ENCODE measurements at regions not wholly inside any gene's neighbourhood (a gene's known extent, or its start where the extent isn't known, plus 50 kb on each side); places are given as distances from the start of the nearest gene placed in this dataset.

DNA sequence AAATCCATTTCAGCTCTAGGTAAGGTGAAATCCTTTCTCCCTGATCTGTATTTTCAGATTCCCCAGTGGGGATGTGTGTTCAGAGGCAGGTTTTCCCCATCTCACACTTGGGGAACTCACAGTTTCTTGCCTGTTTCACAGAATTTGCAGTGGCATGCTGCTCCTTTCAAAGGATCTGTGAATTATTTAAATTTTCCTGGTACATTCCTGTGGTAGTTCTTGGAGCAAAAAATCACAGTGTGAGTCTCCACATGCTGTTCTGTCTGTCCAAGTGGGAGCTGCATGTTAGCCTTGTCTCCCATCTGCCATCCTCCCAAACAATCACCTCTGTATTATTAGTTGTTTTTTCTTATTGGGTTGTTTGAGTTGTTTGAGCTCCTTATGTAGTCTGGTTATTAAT, 372.9 kb downstream of the ARL6IP6 start:
- H2AFZ ChIP-seq = no peak overlapping the region
- H3K27ac ChIP-seq = no peak overlapping the region
- no peaks in the 10 kb centered on the region for H3K79me2 ChIP-seq (ENCODE audit: low read depth)
- H3K9me2 ChIP-seq (ENCODE audit: insufficient read depth) = no peaks in the 10 kb centered on the region
- ChIA-PET CTCF (no interaction called here), POLR2A (ENCODE audit: unreplicated experiment) (no interaction called here)
- no peaks in the 10 kb centered on the region for H3K36me3 ChIP-seq (ENCODE audit: low read depth)
- no peaks in the 10 kb centered on the region for H3F3A ChIP-seq (ENCODE audit: insufficient read depth, low read depth)
- intact Hi-C loops (cut with micrococcal nuclease; ENCODE audit: unreplicated experiment) = no loop called here
- no peak for TF ChIP-seq EZH2 (IDR thresholded peaks at IDR 0.05; ENCODE audit: low read depth)
- TF ChIP-seq, protein P1, sequence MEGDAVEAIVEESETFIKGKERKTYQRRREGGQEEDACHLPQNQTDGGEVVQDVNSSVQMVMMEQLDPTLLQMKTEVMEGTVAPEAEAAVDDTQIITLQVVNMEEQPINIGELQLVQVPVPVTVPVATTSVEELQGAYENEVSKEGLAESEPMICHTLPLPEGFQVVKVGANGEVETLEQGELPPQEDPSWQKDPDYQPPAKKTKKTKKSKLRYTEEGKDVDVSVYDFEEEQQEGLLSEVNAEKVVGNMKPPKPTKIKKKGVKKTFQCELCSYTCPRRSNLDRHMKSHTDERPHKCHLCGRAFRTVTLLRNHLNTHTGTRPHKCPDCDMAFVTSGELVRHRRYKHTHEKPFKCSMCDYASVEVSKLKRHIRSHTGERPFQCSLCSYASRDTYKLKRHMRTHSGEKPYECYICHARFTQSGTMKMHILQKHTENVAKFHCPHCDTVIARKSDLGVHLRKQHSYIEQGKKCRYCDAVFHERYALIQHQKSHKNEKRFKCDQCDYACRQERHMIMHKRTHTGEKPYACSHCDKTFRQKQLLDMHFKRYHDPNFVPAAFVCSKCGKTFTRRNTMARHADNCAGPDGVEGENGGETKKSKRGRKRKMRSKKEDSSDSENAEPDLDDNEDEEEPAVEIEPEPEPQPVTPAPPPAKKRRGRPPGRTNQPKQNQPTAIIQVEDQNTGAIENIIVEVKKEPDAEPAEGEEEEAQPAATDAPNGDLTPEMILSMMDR (conservative IDR thresholded peaks at IDR 0.05) = no peak
- H3K9me3 ChIP-seq (ENCODE audit: insufficient read depth, low read depth) = no peaks in the 10 kb centered on the region
- H3K4me1 ChIP-seq (replicated peaks; ENCODE audit: insufficient read depth) = no peaks in the 10 kb centered on the region
- H4K20me1 ChIP-seq (ENCODE audit: insufficient read depth) = no peaks in the 10 kb centered on the region
- H3K4me2 ChIP-seq = no peak overlapping the region
- H3K4me3 ChIP-seq = no peak overlapping the region
- no peak for DNase-seq
- H3K27me3 ChIP-seq (ENCODE audit: insufficient read depth, low read depth) = no peaks in the 10 kb centered on the region
- no TSS peak for BruUV-seq (replicated peaks)

DNA sequence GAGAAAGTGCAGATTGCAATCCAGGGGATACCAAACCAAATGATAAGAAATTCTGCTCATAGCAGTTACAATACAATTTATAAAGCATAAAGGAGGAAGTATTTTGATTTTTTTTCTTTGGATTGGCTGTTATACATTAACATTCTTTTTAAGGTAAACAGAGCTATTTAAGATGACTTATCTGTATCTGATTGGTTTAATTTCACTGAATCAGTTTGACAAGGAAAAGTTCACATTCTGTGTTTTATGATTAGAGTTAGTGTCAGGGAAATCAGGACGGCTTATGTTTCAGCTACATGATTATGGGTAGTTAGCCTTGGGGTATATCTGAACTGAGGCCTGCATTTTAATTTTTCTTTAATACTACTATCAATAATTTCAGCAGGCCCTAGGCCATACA, 360.9 kb downstream of the ARL6IP6 start:
- no TSS peak for BruUV-seq (replicated peaks)
- ChIA-PET CTCF (no interaction called here), POLR2A (ENCODE audit: unreplicated experiment) (no interaction called here)
- no peaks in the 10 kb centered on the region for H3F3A ChIP-seq (ENCODE audit: insufficient read depth, low read depth)
- no peaks in the 10 kb centered on the region for H3K9me3 ChIP-seq (ENCODE audit: insufficient read depth, low read depth)
- intact Hi-C loops (cut with micrococcal nuclease; ENCODE audit: unreplicated experiment) = no loop called here
- H3K36me3 ChIP-seq (ENCODE audit: low read depth) = no peaks in the 10 kb centered on the region
- no peaks in the 10 kb centered on the region for H3K4me1 ChIP-seq (replicated peaks; ENCODE audit: insufficient read depth)
- no peaks in the 10 kb centered on the region for H3K27me3 ChIP-seq (ENCODE audit: insufficient read depth, low read depth)
- H3K79me2 ChIP-seq (ENCODE audit: low read depth) = no peaks in the 10 kb centered on the region
- H3K4me2 ChIP-seq = no peak overlapping the region
- H3K27ac ChIP-seq = no peak overlapping the region
- H4K20me1 ChIP-seq (ENCODE audit: insufficient read depth) = no peaks in the 10 kb centered on the region
- H2AFZ ChIP-seq = no peak overlapping the region
- DNase-seq = no peak
- no peak for TF ChIP-seq EZH2 (IDR thresholded peaks at IDR 0.05; ENCODE audit: low read depth)
- TF ChIP-seq, protein P1 (conservative IDR thresholded peaks at IDR 0.05) = no peak
- H3K4me3 ChIP-seq = no peak overlapping the region
- H3K9me2 ChIP-seq (ENCODE audit: insufficient read depth) = no peaks in the 10 kb centered on the region

DNA sequence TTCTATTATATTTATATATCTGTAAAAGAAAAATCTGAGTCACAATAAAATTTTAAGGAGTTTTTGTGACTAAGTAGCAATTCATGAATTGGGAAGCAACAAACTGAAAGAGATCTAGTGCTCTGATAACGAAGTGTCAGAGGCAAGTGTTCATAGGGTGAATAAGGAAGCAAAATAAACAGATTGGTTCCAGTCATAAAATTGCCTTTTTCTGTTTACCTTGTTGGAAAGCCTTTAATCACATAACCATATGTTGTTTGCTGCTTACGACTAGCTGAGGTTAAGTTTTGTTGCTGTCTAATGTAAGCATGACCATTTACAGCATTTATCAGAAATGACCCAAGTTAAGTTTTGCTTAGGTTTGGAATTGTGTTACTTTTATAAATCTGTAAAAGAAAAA, 358.9 kb downstream of the ARL6IP6 start:
- ChIA-PET CTCF (no interaction called here), POLR2A (ENCODE audit: unreplicated experiment) (no interaction called here)
- intact Hi-C loops (cut with micrococcal nuclease; ENCODE audit: unreplicated experiment) = no loop called here
- DNase-seq = no peak
- no peaks in the 10 kb centered on the region for H3K27me3 ChIP-seq (ENCODE audit: insufficient read depth, low read depth)
- no peak for TF ChIP-seq EZH2 (IDR thresholded peaks at IDR 0.05; ENCODE audit: low read depth)
- TF ChIP-seq, protein P1 (conservative IDR thresholded peaks at IDR 0.05) = no peak
- no peaks in the 10 kb centered on the region for H3K36me3 ChIP-seq (ENCODE audit: low read depth)
- H3K9me3 ChIP-seq (ENCODE audit: insufficient read depth, low read depth) = no peaks in the 10 kb centered on the region
- no peaks in the 10 kb centered on the region for H3F3A ChIP-seq (ENCODE audit: insufficient read depth, low read depth)
- H3K9me2 ChIP-seq (ENCODE audit: insufficient read depth) = no peaks in the 10 kb centered on the region
- no peaks in the 10 kb centered on the region for H4K20me1 ChIP-seq (ENCODE audit: insufficient read depth)
- no peaks in the 10 kb centered on the region for H3K4me1 ChIP-seq (replicated peaks; ENCODE audit: insufficient read depth)
- H3K79me2 ChIP-seq (ENCODE audit: low read depth) = no peaks in the 10 kb centered on the region
- no peak overlapping the region for H3K4me3 ChIP-seq
- BruUV-seq (replicated peaks) = no TSS peak
- no peak overlapping the region for H2AFZ ChIP-seq
- H3K4me2 ChIP-seq = no peak overlapping the region
- no peak overlapping the region for H3K27ac ChIP-seq
